OCI-LY3 (cell line): ENCODE measurements at regions not wholly inside any gene's neighbourhood (a gene's known extent, or its start where the extent isn't known, plus 50 kb on each side); places are given as distances from the start of the nearest gene placed in this dataset.
"Not testable (repeated sequence)": the region's sequence is repeated elsewhere in the genome, so short reads cannot be mapped to it uniquely, and the experiment has no call there.

Source experiments
- EZH2phosphoT487 ChIP-seq: fragments of 200-600 bp; shearing (Covaris generic); IDR thresholded peaks from 2 replicates; pipeline ENCODE4 v1.6.1; 2018; ENCODE audit warnings: antibody characterized with exemption, mixed run types, low read depth
- TF ChIP-seq, protein P1 (sequence below): fragments of 200-600, 300-600 bp; sonication (generic); IDR thresholded peaks from 2 replicates; pipeline ENCODE4 v1.5.1; 2014; ENCODE audit warnings: antibody characterized with exemption, low read length, low read depth

DNA sequence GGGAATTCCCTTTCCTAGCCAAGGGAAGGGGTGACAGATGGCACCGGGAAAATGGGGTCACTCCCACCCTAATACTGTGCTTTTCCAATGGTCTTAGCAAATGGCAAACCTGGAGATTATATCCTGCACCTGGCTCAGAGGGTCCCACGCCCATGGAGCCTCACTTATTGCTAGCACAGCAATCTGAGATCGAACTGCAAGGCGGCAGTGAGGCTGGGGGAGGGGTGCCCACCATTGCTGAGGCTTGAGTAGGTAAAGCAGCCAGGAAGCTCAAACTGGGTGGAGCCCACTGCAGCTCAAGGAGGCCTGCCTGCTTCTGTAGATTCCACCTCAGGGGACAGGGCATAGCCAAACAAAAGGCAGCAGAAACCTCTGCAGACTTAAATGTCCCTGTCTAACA, 438.9 kb downstream of the TMEM182 start:
- TF ChIP-seq, protein P1, sequence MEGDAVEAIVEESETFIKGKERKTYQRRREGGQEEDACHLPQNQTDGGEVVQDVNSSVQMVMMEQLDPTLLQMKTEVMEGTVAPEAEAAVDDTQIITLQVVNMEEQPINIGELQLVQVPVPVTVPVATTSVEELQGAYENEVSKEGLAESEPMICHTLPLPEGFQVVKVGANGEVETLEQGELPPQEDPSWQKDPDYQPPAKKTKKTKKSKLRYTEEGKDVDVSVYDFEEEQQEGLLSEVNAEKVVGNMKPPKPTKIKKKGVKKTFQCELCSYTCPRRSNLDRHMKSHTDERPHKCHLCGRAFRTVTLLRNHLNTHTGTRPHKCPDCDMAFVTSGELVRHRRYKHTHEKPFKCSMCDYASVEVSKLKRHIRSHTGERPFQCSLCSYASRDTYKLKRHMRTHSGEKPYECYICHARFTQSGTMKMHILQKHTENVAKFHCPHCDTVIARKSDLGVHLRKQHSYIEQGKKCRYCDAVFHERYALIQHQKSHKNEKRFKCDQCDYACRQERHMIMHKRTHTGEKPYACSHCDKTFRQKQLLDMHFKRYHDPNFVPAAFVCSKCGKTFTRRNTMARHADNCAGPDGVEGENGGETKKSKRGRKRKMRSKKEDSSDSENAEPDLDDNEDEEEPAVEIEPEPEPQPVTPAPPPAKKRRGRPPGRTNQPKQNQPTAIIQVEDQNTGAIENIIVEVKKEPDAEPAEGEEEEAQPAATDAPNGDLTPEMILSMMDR = not testable (repeated sequence)
- not testable (repeated sequence) for TF ChIP-seq EZH2phosphoT487
